ENCODE measurements at regions not wholly inside any gene's neighbourhood (a gene's known extent, or its start where the extent isn't known, plus 50 kb on each side); places are given as distances from the start of the nearest gene placed in this dataset.

DNA sequence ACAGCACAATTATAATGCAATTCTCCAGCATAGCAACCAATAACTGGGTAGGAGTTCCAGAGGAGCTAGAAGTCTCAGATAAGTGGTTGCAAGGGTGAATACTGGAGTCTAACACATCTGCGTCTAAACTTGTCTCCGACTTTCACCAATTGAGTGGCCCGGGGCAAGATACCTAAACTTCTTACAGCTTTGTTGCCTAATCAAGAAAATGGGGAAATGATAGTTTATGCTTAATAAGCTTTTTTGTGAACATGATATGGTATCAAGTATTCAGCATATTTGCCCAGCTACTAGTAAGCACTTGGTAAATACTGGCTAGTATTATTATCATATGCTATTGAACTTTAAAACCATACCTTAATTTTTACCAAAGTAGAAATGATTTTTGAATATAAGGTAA is 183.5 kb downstream of the KCNJ2 start:
- TF ChIP-seq, protein P1, sequence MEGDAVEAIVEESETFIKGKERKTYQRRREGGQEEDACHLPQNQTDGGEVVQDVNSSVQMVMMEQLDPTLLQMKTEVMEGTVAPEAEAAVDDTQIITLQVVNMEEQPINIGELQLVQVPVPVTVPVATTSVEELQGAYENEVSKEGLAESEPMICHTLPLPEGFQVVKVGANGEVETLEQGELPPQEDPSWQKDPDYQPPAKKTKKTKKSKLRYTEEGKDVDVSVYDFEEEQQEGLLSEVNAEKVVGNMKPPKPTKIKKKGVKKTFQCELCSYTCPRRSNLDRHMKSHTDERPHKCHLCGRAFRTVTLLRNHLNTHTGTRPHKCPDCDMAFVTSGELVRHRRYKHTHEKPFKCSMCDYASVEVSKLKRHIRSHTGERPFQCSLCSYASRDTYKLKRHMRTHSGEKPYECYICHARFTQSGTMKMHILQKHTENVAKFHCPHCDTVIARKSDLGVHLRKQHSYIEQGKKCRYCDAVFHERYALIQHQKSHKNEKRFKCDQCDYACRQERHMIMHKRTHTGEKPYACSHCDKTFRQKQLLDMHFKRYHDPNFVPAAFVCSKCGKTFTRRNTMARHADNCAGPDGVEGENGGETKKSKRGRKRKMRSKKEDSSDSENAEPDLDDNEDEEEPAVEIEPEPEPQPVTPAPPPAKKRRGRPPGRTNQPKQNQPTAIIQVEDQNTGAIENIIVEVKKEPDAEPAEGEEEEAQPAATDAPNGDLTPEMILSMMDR (conservative IDR thresholded peaks at IDR 0.05; ENCODE audit: low read depth in 2 of 2) = no peak
- TF ChIP-seq POLR2AphosphoS5 (IDR thresholded peaks at IDR 0.05; ENCODE audit: low read depth) (no peak), EZH2 (IDR thresholded peaks at IDR 0.05; ENCODE audit: low read depth, unreplicated experiment) (no peak), CREB1 (CRISPR knock-in tag; IDR thresholded peaks at IDR 0.05; ENCODE audit: low read depth) (no peak), EZH2phosphoT487 (IDR thresholded peaks at IDR 0.05; ENCODE audit: unreplicated experiment) (no peak), NANOG (IDR thresholded peaks at IDR 0.05; ENCODE audit: borderline replicate concordance) (no peak)
- TF ChIP-seq, protein P2, sequence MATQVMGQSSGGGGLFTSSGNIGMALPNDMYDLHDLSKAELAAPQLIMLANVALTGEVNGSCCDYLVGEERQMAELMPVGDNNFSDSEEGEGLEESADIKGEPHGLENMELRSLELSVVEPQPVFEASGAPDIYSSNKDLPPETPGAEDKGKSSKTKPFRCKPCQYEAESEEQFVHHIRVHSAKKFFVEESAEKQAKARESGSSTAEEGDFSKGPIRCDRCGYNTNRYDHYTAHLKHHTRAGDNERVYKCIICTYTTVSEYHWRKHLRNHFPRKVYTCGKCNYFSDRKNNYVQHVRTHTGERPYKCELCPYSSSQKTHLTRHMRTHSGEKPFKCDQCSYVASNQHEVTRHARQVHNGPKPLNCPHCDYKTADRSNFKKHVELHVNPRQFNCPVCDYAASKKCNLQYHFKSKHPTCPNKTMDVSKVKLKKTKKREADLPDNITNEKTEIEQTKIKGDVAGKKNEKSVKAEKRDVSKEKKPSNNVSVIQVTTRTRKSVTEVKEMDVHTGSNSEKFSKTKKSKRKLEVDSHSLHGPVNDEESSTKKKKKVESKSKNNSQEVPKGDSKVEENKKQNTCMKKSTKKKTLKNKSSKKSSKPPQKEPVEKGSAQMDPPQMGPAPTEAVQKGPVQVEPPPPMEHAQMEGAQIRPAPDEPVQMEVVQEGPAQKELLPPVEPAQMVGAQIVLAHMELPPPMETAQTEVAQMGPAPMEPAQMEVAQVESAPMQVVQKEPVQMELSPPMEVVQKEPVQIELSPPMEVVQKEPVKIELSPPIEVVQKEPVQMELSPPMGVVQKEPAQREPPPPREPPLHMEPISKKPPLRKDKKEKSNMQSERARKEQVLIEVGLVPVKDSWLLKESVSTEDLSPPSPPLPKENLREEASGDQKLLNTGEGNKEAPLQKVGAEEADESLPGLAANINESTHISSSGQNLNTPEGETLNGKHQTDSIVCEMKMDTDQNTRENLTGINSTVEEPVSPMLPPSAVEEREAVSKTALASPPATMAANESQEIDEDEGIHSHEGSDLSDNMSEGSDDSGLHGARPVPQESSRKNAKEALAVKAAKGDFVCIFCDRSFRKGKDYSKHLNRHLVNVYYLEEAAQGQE (IDR thresholded peaks at IDR 0.05; ENCODE audit: unreplicated experiment) = no peak
- TF ChIP-seq, protein P3, sequence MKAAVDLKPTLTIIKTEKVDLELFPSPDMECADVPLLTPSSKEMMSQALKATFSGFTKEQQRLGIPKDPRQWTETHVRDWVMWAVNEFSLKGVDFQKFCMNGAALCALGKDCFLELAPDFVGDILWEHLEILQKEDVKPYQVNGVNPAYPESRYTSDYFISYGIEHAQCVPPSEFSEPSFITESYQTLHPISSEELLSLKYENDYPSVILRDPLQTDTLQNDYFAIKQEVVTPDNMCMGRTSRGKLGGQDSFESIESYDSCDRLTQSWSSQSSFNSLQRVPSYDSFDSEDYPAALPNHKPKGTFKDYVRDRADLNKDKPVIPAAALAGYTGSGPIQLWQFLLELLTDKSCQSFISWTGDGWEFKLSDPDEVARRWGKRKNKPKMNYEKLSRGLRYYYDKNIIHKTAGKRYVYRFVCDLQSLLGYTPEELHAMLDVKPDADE (IDR thresholded peaks at IDR 0.05) = no peak

All from GM23338 (cell line).